IMR-90 (cell line): ENCODE measurements at regions not wholly inside any gene's neighbourhood (a gene's known extent, or its start where the extent isn't known, plus 50 kb on each side); places are given as distances from the start of the nearest gene placed in this dataset.

Experiments used
- ATAC-seq: fragments of 200-7000 bp; cut with Tn5 transposase; 2 replicates; pipeline ENCODE4 v1.9.1; 2020; ENCODE audit warnings: low read depth, mild to moderate bottlenecking, moderate library complexity
- BruUV-seq: library from RNA; stranded (reverse); fragments of 400-500 nt; replicated peaks from 2 replicates; lab custom pipeline; 2021; lab: Mats Ljungman, UMichigan
- CTCF ChIA-PET: fragments of 300-600 bp; formaldehyde crosslinking; extraction: SDS; loops from one replicate; lab custom pipeline; 2021; ENCODE audit warnings: antibody characterized with exemption; lab: Yijun Ruan, JAX
- POLR2A ChIA-PET: fragments of 300-600 bp; sonication (Branson Sonifier 250); formaldehyde crosslinking; loops from one replicate; lab custom pipeline; 2022; ENCODE audit warnings: antibody characterized with exemption; ENCODE audit not compliant: unreplicated experiment; lab: Charles Lee
- DNase-seq: peaks from one replicate; pipeline ENCODE4 v3.0.0; 2013
- H2AFZ ChIP-seq: replicated peaks from 2 replicates; pipeline ENCODE3; 2013; ENCODE audit warnings: low read length, mild to moderate bottlenecking; ENCODE audit not compliant: poor library complexity
- H2AK5ac ChIP-seq: 2 replicates; pipeline ENCODE4 v1.6.1; 2013; ENCODE audit warnings: low read depth, low read length, inconsistent platforms
- H2AK9ac ChIP-seq: replicated peaks from 2 replicates; pipeline ENCODE3; 2013; ENCODE audit warnings: mild to moderate bottlenecking, low read depth, low read length, moderate library complexity; ENCODE audit not compliant: poor library complexity
- H2BK120ac ChIP-seq: 2 replicates; pipeline ENCODE4 v1.6.1; 2013; ENCODE audit warnings: low read depth, low read length, inconsistent platforms
- H2BK15ac ChIP-seq: 3 replicates; pipeline ENCODE4 v1.6.1; 2013; ENCODE audit warnings: low read depth, low read length, inconsistent platforms
- H2BK20ac ChIP-seq: 2 replicates; pipeline ENCODE4 v1.6.1; 2013; ENCODE audit warnings: low read depth, mild to moderate bottlenecking, inconsistent platforms, low read length, moderate library complexity
- H2BK5ac ChIP-seq: 2 replicates; pipeline ENCODE4 v1.6.1; 2013; ENCODE audit warnings: mild to moderate bottlenecking, low read depth, low read length, inconsistent platforms; ENCODE audit not compliant: poor library complexity, severe bottlenecking
- H3K14ac ChIP-seq: replicated peaks from 2 replicates; pipeline ENCODE4 v1.6.1; 2013; ENCODE audit warnings: low read depth, low read length, inconsistent platforms
- H3K18ac ChIP-seq: 2 replicates; pipeline ENCODE4 v1.6.1; 2013; ENCODE audit warnings: low read depth, low read length, control low read depth
- H3K23ac ChIP-seq: 2 replicates; pipeline ENCODE4 v1.6.1; 2013; ENCODE audit warnings: low read depth, low read length, inconsistent platforms
- H3K27ac ChIP-seq: 2 replicates; pipeline ENCODE4 v1.5.1; 2013; ENCODE audit warnings: mild to moderate bottlenecking, control low read depth, low read length; ENCODE audit not compliant: insufficient read depth
- H3K27me3 ChIP-seq: 2 replicates; pipeline ENCODE4 v1.6.1; 2013; ENCODE audit warnings: low read length; ENCODE audit not compliant: control insufficient read depth, insufficient read depth
- H3K36me3 ChIP-seq: 2 replicates; pipeline ENCODE4 v1.6.1; 2013; ENCODE audit warnings: low read length, mixed read lengths; ENCODE audit not compliant: control insufficient read depth, insufficient read depth
- H3K4ac ChIP-seq: 2 replicates; pipeline ENCODE4 v1.6.1; 2013; ENCODE audit warnings: low read depth, low read length, inconsistent platforms
- H3K4me1 ChIP-seq: 2 replicates; pipeline ENCODE4 v1.6.1; 2013; ENCODE audit warnings: low read length, mixed read lengths; ENCODE audit not compliant: control insufficient read depth, insufficient read depth
- H3K4me2 ChIP-seq: 2 replicates; pipeline ENCODE4 v1.6.1; 2013; ENCODE audit warnings: low read depth, mild to moderate bottlenecking, control low read depth, low read length, moderate library complexity
- H3K4me3 ChIP-seq: 2 replicates; pipeline ENCODE4 v1.5.1; 2013; ENCODE audit warnings: low read depth, mild to moderate bottlenecking, control low read depth, low read length, moderate library complexity; ENCODE audit not compliant: insufficient read depth
- H3K56ac ChIP-seq: 2 replicates; pipeline ENCODE4 v1.6.1; 2013; ENCODE audit warnings: low read length, inconsistent platforms; ENCODE audit not compliant: insufficient read depth; ENCODE audit errors: extremely low read depth
- H3K79me1 ChIP-seq, 2 experiments: 2 replicates each; pipeline ENCODE4 v1.6.1; 2013; ENCODE audit warnings: low read length in 2 of 2, inconsistent platforms in 1 of 2, low read depth in 1 of 2
- H3K9ac ChIP-seq: 2 replicates; pipeline ENCODE4 v1.6.1; 2013; ENCODE audit warnings: low read depth, low read length, control low read depth
- H3K9me1 ChIP-seq: 2 replicates; pipeline ENCODE4 v1.6.1; 2013; ENCODE audit warnings: low read length, inconsistent platforms; ENCODE audit not compliant: insufficient read depth
- H3K9me3 ChIP-seq: 2 replicates; pipeline ENCODE4 v1.6.1; 2013; ENCODE audit warnings: low read length; ENCODE audit not compliant: control insufficient read depth, insufficient read depth
- H4K20me1 ChIP-seq: 2 replicates; pipeline ENCODE4 v1.6.1; 2013; ENCODE audit warnings: low read length, inconsistent platforms; ENCODE audit not compliant: insufficient read depth
- H4K5ac ChIP-seq: 2 replicates; pipeline ENCODE4 v1.6.1; 2013; ENCODE audit warnings: mild to moderate bottlenecking, low read depth, low read length, control low read depth
- H4K8ac ChIP-seq, 2 experiments: 2 replicates each; pipeline ENCODE4 v1.6.1; 2013; ENCODE audit warnings: low read depth in 2 of 2, low read length in 2 of 2, control low read depth in 1 of 2, inconsistent platforms in 1 of 2
- H4K91ac ChIP-seq: 2 replicates; pipeline ENCODE4 v1.6.1; 2013; ENCODE audit warnings: low read depth, low read length, inconsistent platforms; ENCODE audit not compliant: insufficient read depth
- CEBPB ChIP-seq: IDR thresholded peaks from 2 replicates; pipeline ENCODE4 v1.6.1; 2012; ENCODE audit warnings: low read depth, low read length, improper control_type of control experiment
- CHD1 ChIP-seq: IDR thresholded peaks from 2 replicates; pipeline ENCODE4 v1.6.1; 2012; ENCODE audit warnings: low read depth, low read length, improper control_type of control experiment
- CTCF ChIP-seq: conservative IDR thresholded peaks from 2 replicates; pipeline ENCODE4 v1.5.1; 2012; ENCODE audit warnings: mild to moderate bottlenecking, low read depth, low read length, improper control_type of control experiment
- FOS ChIP-seq: fragments of 150-350 bp; IDR thresholded peaks from 2 replicates; pipeline ENCODE4 v1.6.1; 2016; ENCODE audit warnings: low read depth, low read length
- MAFK ChIP-seq: IDR thresholded peaks from 2 replicates; pipeline ENCODE4 v1.6.1; 2012; ENCODE audit warnings: low read depth, low read length, improper control_type of control experiment
- MAZ ChIP-seq: IDR thresholded peaks from 2 replicates; pipeline ENCODE4 v1.6.1; 2012; ENCODE audit warnings: low read depth, mild to moderate bottlenecking, low read length, improper control_type of control experiment, moderate library complexity, borderline replicate concordance
- MXI1 ChIP-seq: IDR thresholded peaks from 2 replicates; pipeline ENCODE4 v1.6.1; 2012; ENCODE audit warnings: low read depth, mild to moderate bottlenecking, low read length, moderate library complexity, borderline replicate concordance
- NFE2L2 ChIP-seq: fragments of 150-350 bp; IDR thresholded peaks from 2 replicates; pipeline ENCODE4 v1.6.1; 2016; ENCODE audit warnings: low read depth, mild to moderate bottlenecking, low read length
- POLR2A ChIP-seq: IDR thresholded peaks from 2 replicates; pipeline ENCODE4 v1.6.1; 2012; ENCODE audit warnings: mild to moderate bottlenecking, low read depth, low read length
- RAD21 ChIP-seq: IDR thresholded peaks from 2 replicates; pipeline ENCODE4 v1.6.1; 2012; ENCODE audit warnings: low read length, improper control_type of control experiment
- RCOR1 ChIP-seq: IDR thresholded peaks from 2 replicates; pipeline ENCODE4 v1.6.1; 2012; ENCODE audit warnings: mild to moderate bottlenecking, low read length, improper control_type of control experiment; ENCODE audit not compliant: insufficient replicate concordance
- SMC3 ChIP-seq: fragments of 150-350 bp; IDR thresholded peaks from 2 replicates; pipeline ENCODE4 v1.6.1; 2016; ENCODE audit warnings: low read depth, mild to moderate bottlenecking, antibody characterized with exemption, low read length, moderate library complexity
- WGBS, 2 experiments: methylation state at CpG; one replicate each; pipeline versions ENCODE4 v1.1.5 to v1.1.7; 2013; ENCODE audit warnings: missing lambda C conversion rate in 2 of 2; ENCODE audit not compliant: insufficient read length in 1 of 2; ENCODE audit errors: extremely low coverage in 2 of 2; 5-methylcytosine and 5-hydroxymethylcytosine counted together
- dilution Hi-C: fragments of 300-500 bp; cut with HindIII; formaldehyde crosslinking; loops from one replicate; pipeline ENCODE4 v1.14.3; 2018; ENCODE audit warnings: low sequenced_read_pairs; ENCODE audit not compliant: unreplicated experiment
- in situ Hi-C: fragments of 300-500 bp; cut with MboI; formaldehyde crosslinking; loops from 3 replicates; pipeline ENCODE4 v1.14.3; 2019; ENCODE audit warnings: low sequenced_read_pairs, inconsistent platforms, mixed read lengths
- intact Hi-C: fragments of 100-400 bp; cut with micrococcal nuclease; formaldehyde crosslinking; loops from 2 replicates; pipeline ENCODE4 v1.10.0; 2022

GRCh38 chr18:70413455-70413854, 124.6 kb downstream of the SOCS6 start:
- WGBS, 2 experiments, result no CpG with 5 or more reads among the region's 3 CpGs

More at GRCh38 chr18:70413455-70413854, 124.6 kb downstream of the SOCS6 start:
- Histone ChIP-seq H3K9ac (no peak overlapping the region), H4K8ac (no peak overlapping the region), H2AK9ac (no peak overlapping the region), H3K27ac (no peak overlapping the region), H3K79me1 (no peaks in the 10 kb centered on the region), H4K91ac (no peak overlapping the region), H3K23ac (no peak overlapping the region), H3K4ac (no peak overlapping the region), H4K20me1 (no peaks in the 10 kb centered on the region), H2BK20ac (no peak overlapping the region), H3K56ac (no peak overlapping the region), H2AFZ (peak overlapping the region; percentile 79), H3K4me2 (no peak overlapping the region), H2BK5ac (no peak overlapping the region), H2BK120ac (no peak overlapping the region), H3K9me1 (peaks cover 4% of the 10 kb centered on the region; the same call in 1 of the 2 replicates), H2BK15ac (peak overlapping the region; percentile 21; the same call in 1 of the 3 replicates), H4K5ac (no peak overlapping the region), H3K36me3 (no peaks in the 10 kb centered on the region), H3K14ac (0 out of 2 replicates have a peak overlapping the region, but pooled peaks have one; percentile 71), H3K27me3 (no peaks in the 10 kb centered on the region), H3K4me3 (no peak overlapping the region), H2AK5ac (0 out of 2 replicates have a peak overlapping the region, but pooled peaks have one; percentile 62), H3K4me1 (0 out of 2 replicates have a peak, but pooled peaks cover 2% of the 10 kb centered on the region), H3K18ac (no peak overlapping the region), H3K9me3 (no peaks in the 10 kb centered on the region)
- DNase-seq (no peak), ATAC-seq (no peak)
- in situ Hi-C loops, result no loop called here
- intact Hi-C loops, result no loop called here
- TF ChIP-seq RCOR1 (no peak), CTCF (no peak), NFE2L2 (no peak), FOS (no peak), MXI1 (no peak), CEBPB (no peak), MAFK (no peak), RAD21 (no peak), MAZ (no peak), POLR2A (no peak), SMC3 (no peak), CHD1 (no peak)
- dilution Hi-C loops, result no loop called here
- BruUV-seq, result no TSS peak
- ChIA-PET POLR2A (no interaction called here), CTCF (interaction anchor here (0.6 kb wide), 3 partner anchors 21 to 1931 kb away, joined by 3 to 10 read pairs (median 5); no protein-coding TSS in a partner anchor)
